Nephron progenitor cell (in vitro differentiated cells): ENCODE measurements at regions not wholly inside any gene's neighbourhood (a gene's known extent, or its start where the extent isn't known, plus 50 kb on each side); places are given as distances from the start of the nearest gene placed in this dataset.

Source experiments
- DNase-seq: peaks from one replicate; pipeline ENCODE4 v3.0.0; 2021
- H3K27ac Mint-ChIP-seq: 2 replicates; pipeline ENCODE4 v1.8.0; 2021; ENCODE audit warnings: mild to moderate bottlenecking, moderate library complexity, mixed read lengths
- H3K27me3 Mint-ChIP-seq: 2 replicates; pipeline ENCODE4 v1.8.0; 2021; ENCODE audit warnings: mild to moderate bottlenecking, low read depth, mixed read lengths; ENCODE audit not compliant: poor library complexity
- H3K36me3 Mint-ChIP-seq: 2 replicates; pipeline ENCODE4 v1.8.0; 2021; ENCODE audit warnings: low read depth, mixed read lengths
- H3K4me1 Mint-ChIP-seq: 2 replicates; pipeline ENCODE4 v1.8.0; 2021; ENCODE audit warnings: mixed read lengths
- H3K4me3 Mint-ChIP-seq: 2 replicates; pipeline ENCODE4 v1.8.0; 2021; ENCODE audit warnings: mild to moderate bottlenecking, moderate library complexity, mixed read lengths
- H3K9me3 Mint-ChIP-seq: 2 replicates; pipeline ENCODE4 v1.8.0; 2021; ENCODE audit warnings: mild to moderate bottlenecking, moderate library complexity, mixed read lengths
- CTCF ChIP-seq: fragments of 200-600 bp; sonication (generic); IDR thresholded peaks from 2 replicates; pipeline ENCODE4 v1.5.0; 2021; ENCODE audit warnings: antibody characterized with exemption

- H3K27ac Mint-ChIP-seq: no peak overlapping the region
- H3K9me3 Mint-ChIP-seq: peaks cover 5% of the 10 kb centered on the region
- H3K27me3 Mint-ChIP-seq: peaks cover 34% of the 10 kb centered on the region
- H3K4me3 Mint-ChIP-seq: no peak overlapping the region
- H3K4me1 Mint-ChIP-seq: no peaks in the 10 kb centered on the region
- no peak for DNase-seq
- no peak for TF ChIP-seq CTCF
- no peaks in the 10 kb centered on the region for H3K36me3 Mint-ChIP-seq
Measured at GRCh38 chr4:41832961-41833360, 84.4 kb upstream of the PHOX2B start.

- Mint-ChIP-seq H3K27ac (no peak overlapping the region), H3K9me3 (no peaks in the 10 kb centered on the region), H3K4me3 (no peak overlapping the region), H3K4me1 (no peaks in the 10 kb centered on the region), H3K36me3 (no peaks in the 10 kb centered on the region), H3K27me3 (peaks cover 67% of the 10 kb centered on the region)
- no peak for DNase-seq
- TF ChIP-seq CTCF: no peak
Measured at GRCh38 chr4:41822325-41822724, 73.8 kb upstream of the PHOX2B start.

- DNase-seq: no peak
- Mint-ChIP-seq H3K4me1 (no peaks in the 10 kb centered on the region), H3K27me3 (peaks cover 79% of the 10 kb centered on the region), H3K9me3 (no peaks in the 10 kb centered on the region), H3K27ac (no peak overlapping the region), H3K36me3 (no peaks in the 10 kb centered on the region), H3K4me3 (no peak overlapping the region)
- TF ChIP-seq CTCF: no peak
Measured at GRCh38 chr4:41820473-41820872, 71.9 kb upstream of the PHOX2B start.

- Mint-ChIP-seq H3K4me3 (no peak overlapping the region), H3K36me3 (no peaks in the 10 kb centered on the region), H3K9me3 (no peaks in the 10 kb centered on the region), H3K27me3 (peaks cover 88% of the 10 kb centered on the region), H3K4me1 (no peaks in the 10 kb centered on the region), H3K27ac (no peak overlapping the region)
- no peak for DNase-seq
- no peak for TF ChIP-seq CTCF
Measured at GRCh38 chr4:41819621-41820020, 71.1 kb upstream of the PHOX2B start.

GRCh38 chr4:41815473-41815872, 66.9 kb upstream of the PHOX2B start:
- no peak overlapping the region for H3K4me3 Mint-ChIP-seq
- H3K9me3 Mint-ChIP-seq: no peaks in the 10 kb centered on the region
- no peaks in the 10 kb centered on the region for H3K36me3 Mint-ChIP-seq
- no peaks in the 10 kb centered on the region for H3K4me1 Mint-ChIP-seq
- no peak for TF ChIP-seq CTCF
- H3K27me3 Mint-ChIP-seq: peaks cover 76% of the 10 kb centered on the region
- no peak overlapping the region for H3K27ac Mint-ChIP-seq
- no peak for DNase-seq

GRCh38 chr4:41814565-41814964, 66.0 kb upstream of the PHOX2B start:
- no peaks in the 10 kb centered on the region for H3K4me1 Mint-ChIP-seq
- H3K4me3 Mint-ChIP-seq: no peak overlapping the region
- no peaks in the 10 kb centered on the region for H3K36me3 Mint-ChIP-seq
- H3K27me3 Mint-ChIP-seq: peaks cover 67% of the 10 kb centered on the region
- TF ChIP-seq CTCF: peak; percentile 33
- DNase-seq: peak; percentile 47
- H3K27ac Mint-ChIP-seq: no peak overlapping the region
- no peaks in the 10 kb centered on the region for H3K9me3 Mint-ChIP-seq
